HEK293 (cell line): ENCODE measurements at regions not wholly inside any gene's neighbourhood (a gene's known extent, or its start where the extent isn't known, plus 50 kb on each side); places are given as distances from the start of the nearest gene placed in this dataset.

ENCODE experiments used
- BCL11A ChIP-seq: fragments of 450-650 bp; formaldehyde crosslinking; IDR thresholded peaks from 2 replicates; pipeline ENCODE4 v1.5.1; 2016; ENCODE audit warnings: low read depth, missing biosample characterization, missing genetic modification characterization
- CTCF ChIP-seq: fragments of 450-650 bp; formaldehyde crosslinking; IDR thresholded peaks from 2 replicates; pipeline ENCODE4 v1.5.1; 2016; ENCODE audit warnings: missing biosample characterization, missing genetic modification characterization
- MEIS1 ChIP-seq: sonication (generic); formaldehyde crosslinking; IDR thresholded peaks from 2 replicates; pipeline ENCODE4 v1.8.1; 2022; ENCODE audit warnings: missing genetic modification reagents, mild to moderate bottlenecking, borderline replicate concordance
- TCF7L2 ChIP-seq: IDR thresholded peaks from 2 replicates; pipeline ENCODE4 v1.6.1; 2011; ENCODE audit warnings: low read depth, mild to moderate bottlenecking, inconsistent platforms, low read length, moderate library complexity, borderline replicate concordance
- ZBTB26 ChIP-seq: fragments of 450-650 bp; formaldehyde crosslinking; optimal IDR thresholded peaks from 2 replicates; pipeline ENCODE3; 2016; ENCODE audit warnings: missing biosample characterization, mild to moderate bottlenecking, missing genetic modification characterization
- ZNF302 ChIP-seq: fragments of 450-650 bp; formaldehyde crosslinking; IDR thresholded peaks from 2 replicates; pipeline ENCODE4 v1.5.1; 2016; ENCODE audit warnings: missing biosample characterization, missing genetic modification characterization, low read depth
- ZNF350 ChIP-seq: fragments of 450-650 bp; formaldehyde crosslinking; IDR thresholded peaks from 2 replicates; pipeline ENCODE4 v1.5.0; 2017; ENCODE audit warnings: missing biosample characterization, mild to moderate bottlenecking, missing genetic modification characterization
- ZNF558 ChIP-seq: fragments of 450-650 bp; formaldehyde crosslinking; IDR thresholded peaks from 2 replicates; pipeline ENCODE4 v1.5.1; 2016; ENCODE audit warnings: missing biosample characterization, missing genetic modification characterization
- ZNF639 ChIP-seq: fragments of 450-650 bp; formaldehyde crosslinking; IDR thresholded peaks from 2 replicates; pipeline ENCODE4 v1.5.1; 2016; ENCODE audit warnings: missing biosample characterization, missing genetic modification characterization
- ZNF76 ChIP-seq: fragments of 450-650 bp; formaldehyde crosslinking; IDR thresholded peaks from 2 replicates; pipeline ENCODE4; 2016; ENCODE audit warnings: low read depth, missing biosample characterization, missing genetic modification characterization, borderline replicate concordance
- ZNF776 ChIP-seq: fragments of 450-650 bp; formaldehyde crosslinking; IDR thresholded peaks from 2 replicates; pipeline ENCODE4 v1.5.0; 2017; ENCODE audit warnings: missing biosample characterization, missing genetic modification characterization, borderline replicate concordance
- TF ChIP-seq, protein P1 (sequence below): fragments of 450-650 bp; IDR thresholded peaks from 2 replicates; pipeline ENCODE4 v1.5.1; 2018; ENCODE audit warnings: missing biosample characterization, missing genetic modification characterization
- TF ChIP-seq, protein P2 (sequence below): fragments of 450-650 bp; formaldehyde crosslinking; conservative IDR thresholded peaks from 2 replicates; pipeline ENCODE4 v1.5.1; 2016; ENCODE audit warnings: low read depth, missing biosample characterization, missing genetic modification characterization

- TF ChIP-seq BCL11A (tag by site-specific recombination): no peak
- no peak for TF ChIP-seq ZBTB26 (tag by site-specific recombination)
- no peak for TF ChIP-seq TCF7L2
- no peak for TF ChIP-seq CTCF (tag by site-specific recombination)
- no peak for TF ChIP-seq ZNF350
- no peak for TF ChIP-seq ZNF558
- TF ChIP-seq ZNF76: no peak
- TF ChIP-seq ZNF639 (tag by site-specific recombination): no peak
- no peak for TF ChIP-seq ZNF776 (tag by site-specific recombination)
- TF ChIP-seq MEIS1: no peak
- TF ChIP-seq ZNF302 (tag by site-specific recombination): no peak
- TF ChIP-seq, protein P1, sequence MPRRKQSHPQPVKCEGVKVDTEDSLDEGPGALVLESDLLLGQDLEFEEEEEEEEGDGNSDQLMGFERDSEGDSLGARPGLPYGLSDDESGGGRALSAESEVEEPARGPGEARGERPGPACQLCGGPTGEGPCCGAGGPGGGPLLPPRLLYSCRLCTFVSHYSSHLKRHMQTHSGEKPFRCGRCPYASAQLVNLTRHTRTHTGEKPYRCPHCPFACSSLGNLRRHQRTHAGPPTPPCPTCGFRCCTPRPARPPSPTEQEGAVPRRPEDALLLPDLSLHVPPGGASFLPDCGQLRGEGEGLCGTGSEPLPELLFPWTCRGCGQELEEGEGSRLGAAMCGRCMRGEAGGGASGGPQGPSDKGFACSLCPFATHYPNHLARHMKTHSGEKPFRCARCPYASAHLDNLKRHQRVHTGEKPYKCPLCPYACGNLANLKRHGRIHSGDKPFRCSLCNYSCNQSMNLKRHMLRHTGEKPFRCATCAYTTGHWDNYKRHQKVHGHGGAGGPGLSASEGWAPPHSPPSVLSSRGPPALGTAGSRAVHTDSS (tag by site-specific recombination): no peak
- TF ChIP-seq, protein P2, sequence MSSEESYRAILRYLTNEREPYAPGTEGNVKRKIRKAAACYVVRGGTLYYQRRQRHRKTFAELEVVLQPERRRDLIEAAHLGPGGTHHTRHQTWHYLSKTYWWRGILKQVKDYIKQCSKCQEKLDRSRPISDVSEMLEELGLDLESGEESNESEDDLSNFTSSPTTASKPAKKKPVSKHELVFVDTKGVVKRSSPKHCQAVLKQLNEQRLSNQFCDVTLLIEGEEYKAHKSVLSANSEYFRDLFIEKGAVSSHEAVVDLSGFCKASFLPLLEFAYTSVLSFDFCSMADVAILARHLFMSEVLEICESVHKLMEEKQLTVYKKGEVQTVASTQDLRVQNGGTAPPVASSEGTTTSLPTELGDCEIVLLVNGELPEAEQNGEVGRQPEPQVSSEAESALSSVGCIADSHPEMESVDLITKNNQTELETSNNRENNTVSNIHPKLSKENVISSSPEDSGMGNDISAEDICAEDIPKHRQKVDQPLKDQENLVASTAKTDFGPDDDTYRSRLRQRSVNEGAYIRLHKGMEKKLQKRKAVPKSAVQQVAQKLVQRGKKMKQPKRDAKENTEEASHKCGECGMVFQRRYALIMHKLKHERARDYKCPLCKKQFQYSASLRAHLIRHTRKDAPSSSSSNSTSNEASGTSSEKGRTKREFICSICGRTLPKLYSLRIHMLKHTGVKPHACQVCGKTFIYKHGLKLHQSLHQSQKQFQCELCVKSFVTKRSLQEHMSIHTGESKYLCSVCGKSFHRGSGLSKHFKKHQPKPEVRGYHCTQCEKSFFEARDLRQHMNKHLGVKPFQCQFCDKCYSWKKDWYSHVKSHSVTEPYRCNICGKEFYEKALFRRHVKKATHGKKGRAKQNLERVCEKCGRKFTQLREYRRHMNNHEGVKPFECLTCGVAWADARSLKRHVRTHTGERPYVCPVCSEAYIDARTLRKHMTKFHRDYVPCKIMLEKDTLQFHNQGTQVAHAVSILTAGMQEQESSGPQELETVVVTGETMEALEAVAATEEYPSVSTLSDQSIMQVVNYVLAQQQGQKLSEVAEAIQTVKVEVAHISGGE: no peak
Observed at GRCh38 chr21:30942192-30942591, 60.8 kb upstream of the KRTAP11-1 start.
